K562 (cell line): ENCODE measurements at regions not wholly inside any gene's neighbourhood (a gene's known extent, or its start where the extent isn't known, plus 50 kb on each side); places are given as distances from the start of the nearest gene placed in this dataset.
A peak's percentile ranks its signal among the peaks of the same experiment; 100 is the strongest.

Experiments
- GMEB1 ChIP-seq: fragments of 250-450 bp; sonication (Bioruptor Pico); IDR thresholded peaks from 2 replicates; pipeline ENCODE4 v1.4.0; 2020; ENCODE audit warnings: mild to moderate bottlenecking
- KDM4B ChIP-seq, 2 experiments: fragments of 450-650 bp in 1 of 2; sonication (generic) in 1 of 2; IDR thresholded peaks; 2 replicates each; pipeline ENCODE4 v1.6.1; 2016 to 2017; ENCODE audit warnings: borderline replicate concordance in 2 of 2, antibody characterized with exemption in 1 of 2, low read depth in 1 of 2, mild to moderate bottlenecking in 1 of 2
- MXD1 ChIP-seq: fragments of 250-450 bp; sonication (Bioruptor Pico); IDR thresholded peaks from 2 replicates; pipeline ENCODE4 v1.8.0; 2021; ENCODE audit warnings: borderline replicate concordance, mild to moderate bottlenecking, moderate library complexity; ENCODE audit not compliant: poor library complexity, severe bottlenecking
- MYNN ChIP-seq, 2 experiments: sonication (generic); formaldehyde crosslinking in 1 of 2; IDR thresholded peaks; 2 replicates each; pipeline versions ENCODE4 v1.5.0 to v1.6.1; 2016 to 2020; ENCODE audit warnings: antibody characterized with exemption in 1 of 2, missing genetic modification reagents in 1 of 2
- PRMT5 ChIP-seq: sonication (generic); formaldehyde crosslinking; IDR thresholded peaks from 2 replicates; pipeline ENCODE4 v1.5.0; 2020; ENCODE audit warnings: missing genetic modification reagents
- SNAPC5 ChIP-seq: fragments of 250-450 bp; sonication (Bioruptor Pico); IDR thresholded peaks from 2 replicates; pipeline ENCODE4 v1.8.0; 2021; ENCODE audit warnings: moderate library complexity, mild to moderate bottlenecking, inconsistent platforms
- TAF9B ChIP-seq: fragments of 450-650 bp; IDR thresholded peaks from 2 replicates; pipeline ENCODE4 v1.6.1; 2018; ENCODE audit warnings: mild to moderate bottlenecking; ENCODE audit not compliant: partially characterized antibody
- ZNF124 ChIP-seq: sonication (generic); formaldehyde crosslinking; IDR thresholded peaks from 2 replicates; pipeline ENCODE4 v1.8.1; 2022; ENCODE audit warnings: missing genetic modification reagents
- ZNF175 ChIP-seq: fragments of 200-800 bp; sonication (Bioruptor generic); IDR thresholded peaks from 2 replicates; pipeline ENCODE4 v1.6.1; 2016; ENCODE audit warnings: low read depth, mild to moderate bottlenecking, missing genetic modification characterization, missing compliant biosample characterization
- ZNF184 ChIP-seq: sonication (generic); formaldehyde crosslinking; IDR thresholded peaks from 2 replicates; pipeline ENCODE4 v1.5.0; 2020; ENCODE audit warnings: missing genetic modification reagents
- ZNF639 ChIP-seq, 2 experiments: fragments of 200-800 bp in 1 of 2; sonication (Bioruptor generic) in 1 of 2; sonication (generic) in 1 of 2; formaldehyde crosslinking in 1 of 2; IDR thresholded peaks in 1 of 2; conservative IDR thresholded peaks in 1 of 2; 2 replicates each; pipeline versions ENCODE4 v1.5.0 to v1.6.1; 2016 to 2020; ENCODE audit warnings: missing compliant biosample characterization in 1 of 2, missing genetic modification characterization in 1 of 2, missing genetic modification reagents in 1 of 2
- TF ChIP-seq, protein P1 (sequence below): fragments of 200-800 bp; sonication (Bioruptor generic); IDR thresholded peaks from 2 replicates; pipeline ENCODE4 v1.6.1; 2017; ENCODE audit warnings: missing genetic modification characterization, missing compliant biosample characterization

- no peak for TF ChIP-seq MXD1 (CRISPR knock-in tag)
- peak; percentile 69 for TF ChIP-seq ZNF184
- no peak for TF ChIP-seq SNAPC5 (CRISPR knock-in tag)
- TF ChIP-seq, protein P1, sequence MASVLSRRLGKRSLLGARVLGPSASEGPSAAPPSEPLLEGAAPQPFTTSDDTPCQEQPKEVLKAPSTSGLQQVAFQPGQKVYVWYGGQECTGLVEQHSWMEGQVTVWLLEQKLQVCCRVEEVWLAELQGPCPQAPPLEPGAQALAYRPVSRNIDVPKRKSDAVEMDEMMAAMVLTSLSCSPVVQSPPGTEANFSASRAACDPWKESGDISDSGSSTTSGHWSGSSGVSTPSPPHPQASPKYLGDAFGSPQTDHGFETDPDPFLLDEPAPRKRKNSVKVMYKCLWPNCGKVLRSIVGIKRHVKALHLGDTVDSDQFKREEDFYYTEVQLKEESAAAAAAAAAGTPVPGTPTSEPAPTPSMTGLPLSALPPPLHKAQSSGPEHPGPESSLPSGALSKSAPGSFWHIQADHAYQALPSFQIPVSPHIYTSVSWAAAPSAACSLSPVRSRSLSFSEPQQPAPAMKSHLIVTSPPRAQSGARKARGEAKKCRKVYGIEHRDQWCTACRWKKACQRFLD, result 0 out of 2 replicates have a peak, but pooled peaks have one; percentile 41
- no peak for TF ChIP-seq GMEB1 (CRISPR knock-in tag)
- TF ChIP-seq TAF9B, result no peak
- TF ChIP-seq ZNF124, result peak; percentile 53; the same call in 1 of the 2 replicates
- no peak for TF ChIP-seq MYNN (IDR thresholded peaks at IDR 0.05)
- TF ChIP-seq MYNN (CRISPR knock-in tag; IDR thresholded peaks at IDR 0.05), result 0 out of 2 replicates have a peak, but pooled peaks have one; percentile 43
- no peak for TF ChIP-seq KDM4B (IDR thresholded peaks at IDR 0.05; ENCODE audit: borderline replicate concordance in 2 of 2, low read depth in 1 of 2)
- no peak for TF ChIP-seq ZNF175 (CRISPR knock-in tag)
- 0 out of 2 replicates have a peak, but pooled peaks have one; percentile 24 for TF ChIP-seq PRMT5 (CRISPR knock-in tag)
- TF ChIP-seq ZNF639 (CRISPR knock-in tag; conservative IDR thresholded peaks at IDR 0.05 in 1 of 2, IDR thresholded peaks at IDR 0.05 in 1 of 2), result peak in 1 of 2 experiments; percentile 71; a peak in 1 of 4 replicates
- TF ChIP-seq, all 486 proteins: peak for 12
These were observed 102.1 kb upstream of the IGLL5 start (continued) for GRCh38 chr22:22785316-22786065.
